HG03159 (cell line): ENCODE measurements at regions not wholly inside any gene's neighbourhood (a gene's known extent, or its start where the extent isn't known, plus 50 kb on each side); places are given as distances from the start of the nearest gene placed in this dataset.
"Not testable (repeated sequence)": the region's sequence is repeated elsewhere in the genome, so short reads cannot be mapped to it uniquely, and the experiment has no call there.

Experiments used
- ATAC-seq: cut with Tn5 transposase; IDR thresholded peaks from one replicate; pipeline ENCODE4 v1.9.1; 2021; ENCODE audit warnings: mild to moderate bottlenecking, moderate library complexity; ENCODE audit not compliant: unreplicated experiment

DNA sequence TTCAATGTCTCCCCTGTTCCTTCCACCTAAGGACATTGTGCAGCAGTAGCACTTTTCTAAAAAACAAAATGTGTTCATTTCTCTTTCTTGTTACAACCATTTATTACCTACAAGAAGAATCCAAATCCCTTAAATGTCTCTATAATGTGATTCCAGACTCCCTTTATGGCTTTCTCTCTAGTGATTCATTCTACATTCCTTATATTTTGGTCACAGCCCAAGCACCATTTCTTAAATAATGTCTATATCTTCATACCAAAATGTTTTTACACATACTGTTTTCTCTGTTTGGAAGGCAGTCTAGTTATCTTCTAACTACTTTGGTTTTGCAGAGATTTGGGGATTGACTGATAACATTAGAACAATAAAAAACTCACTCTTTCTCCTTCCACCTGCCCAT is 1037.3 kb upstream of the FLRT2 start:
- ATAC-seq = no peak

DNA sequence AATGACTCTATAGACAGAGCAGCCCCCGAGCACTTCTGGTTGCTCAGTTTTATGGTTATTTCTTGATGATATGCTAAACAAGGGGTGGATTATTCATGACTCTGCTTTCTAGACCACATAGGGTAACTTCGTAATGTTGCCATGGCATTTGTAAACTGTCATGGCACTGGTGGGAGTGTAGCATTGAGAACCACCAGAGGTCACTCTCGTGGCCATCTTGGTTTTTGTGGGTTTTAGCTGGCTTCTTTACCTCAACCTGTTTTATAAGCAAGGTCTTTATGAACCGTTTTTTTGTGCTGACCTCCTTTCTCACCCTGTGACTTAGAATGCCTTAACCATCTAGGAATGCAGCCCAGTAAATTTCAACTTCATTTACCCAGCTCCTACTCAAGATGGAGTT is 1036.2 kb upstream of the FLRT2 start:
- ATAC-seq = no peak

DNA sequence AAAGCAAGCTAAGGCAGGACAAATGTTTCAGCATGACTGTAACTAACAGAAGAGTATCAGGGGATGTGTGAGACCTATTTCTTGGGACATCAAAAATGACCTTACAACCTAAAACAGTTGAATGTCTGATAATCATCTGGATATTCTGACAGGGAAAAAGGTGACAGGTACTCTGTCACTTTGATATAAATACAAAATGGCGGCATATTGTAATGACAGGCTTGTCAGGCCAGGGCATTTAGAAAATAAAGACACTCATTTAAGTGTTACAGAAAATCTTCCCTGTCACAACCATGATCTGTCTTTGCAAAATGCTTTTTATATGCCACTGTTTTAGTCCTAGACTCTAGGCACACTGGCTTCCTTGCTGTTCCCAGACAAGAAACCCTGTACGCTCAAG is 1033.3 kb upstream of the FLRT2 start:
- ATAC-seq = no peak

DNA sequence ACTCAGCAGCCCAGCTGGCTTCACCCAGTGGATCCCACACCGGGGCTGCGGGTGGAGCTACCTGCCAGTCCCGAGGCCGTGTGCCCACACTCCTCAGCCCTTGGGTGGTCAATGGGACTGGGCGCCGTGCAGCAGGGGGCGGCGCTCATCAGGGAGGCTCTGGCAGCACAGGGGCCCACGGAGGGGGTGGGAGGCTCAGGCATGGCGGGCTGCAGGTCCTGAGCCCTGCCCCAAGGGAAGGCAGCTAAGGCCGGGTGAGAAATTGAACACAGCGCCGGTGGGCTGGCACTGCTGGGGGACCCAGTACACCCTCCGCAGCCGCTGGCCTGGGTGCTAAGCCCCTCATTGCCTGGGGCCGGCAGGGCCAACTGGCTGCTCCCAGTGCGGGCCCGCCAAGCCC is 1017.1 kb upstream of the FLRT2 start:
- not testable (repeated sequence) for ATAC-seq

DNA sequence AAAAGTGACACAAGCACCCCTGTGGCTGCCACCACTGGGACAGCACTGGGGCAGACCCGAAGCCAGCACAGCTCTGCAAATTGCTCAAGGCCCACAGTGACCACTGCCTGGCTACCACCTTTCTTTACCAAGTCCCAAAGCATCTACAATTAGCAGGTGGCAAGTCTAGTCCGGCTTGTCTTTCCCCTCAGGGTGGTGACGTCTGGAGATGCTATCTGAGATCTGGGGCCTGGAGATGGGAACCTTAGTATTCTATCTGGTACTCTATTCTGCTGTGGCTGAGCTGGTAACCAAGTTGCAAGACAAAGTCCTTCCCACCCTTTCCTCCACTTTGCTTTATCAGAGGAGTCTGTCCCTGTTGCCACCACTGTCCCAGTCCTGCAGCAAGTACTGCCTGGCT is 1010.1 kb upstream of the FLRT2 start:
- no peak for ATAC-seq

DNA sequence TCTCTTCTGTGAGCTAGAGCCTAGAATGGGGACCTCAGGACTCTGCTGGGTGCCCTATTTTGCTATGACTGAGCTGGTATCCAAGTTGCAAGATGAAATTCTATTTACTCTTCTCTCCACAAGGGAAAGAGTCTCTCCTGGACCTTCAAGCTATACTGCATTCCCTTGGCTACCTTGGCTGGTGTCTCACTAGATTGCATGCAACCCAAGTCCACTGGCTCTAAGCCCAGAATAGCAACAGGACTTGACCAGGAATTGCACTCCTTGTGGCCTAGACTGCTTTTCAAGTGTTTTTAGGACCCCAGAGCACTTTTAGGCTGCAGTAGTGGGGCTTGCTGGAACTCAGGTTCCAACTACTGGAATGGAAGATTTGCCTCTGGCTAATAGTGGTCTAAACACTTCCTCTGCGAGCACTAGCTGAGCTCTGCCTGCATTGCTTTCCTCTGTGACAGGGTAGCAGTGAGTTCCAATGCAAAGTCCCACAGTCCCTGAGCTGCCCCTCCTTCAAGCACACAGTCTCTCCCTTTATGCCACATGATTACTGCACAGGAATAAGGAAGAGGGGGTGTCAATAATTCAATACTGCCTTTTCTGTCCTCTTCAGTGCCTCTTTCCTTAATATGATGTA is 1009.1 kb upstream of the FLRT2 start:
- ATAC-seq = no peak

DNA sequence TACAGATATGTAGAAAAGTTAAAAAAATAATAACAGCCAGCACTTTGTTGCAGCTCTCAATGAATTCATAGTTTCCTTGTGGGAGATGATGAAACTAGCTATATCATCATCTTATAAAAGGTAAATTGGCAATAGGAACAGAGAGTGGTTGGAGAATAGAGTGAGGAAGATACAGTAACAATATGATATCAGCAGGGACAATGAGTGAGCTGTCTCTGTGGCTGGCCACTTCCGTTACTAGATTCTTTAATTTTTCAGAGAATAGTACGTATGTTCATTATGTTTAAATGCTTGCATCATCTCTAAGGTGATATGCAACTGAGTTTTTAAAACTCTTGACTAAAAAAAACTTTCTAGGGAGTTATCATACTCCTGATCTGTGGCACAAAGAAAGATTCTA is 1006.2 kb upstream of the FLRT2 start:
- no peak for ATAC-seq

DNA sequence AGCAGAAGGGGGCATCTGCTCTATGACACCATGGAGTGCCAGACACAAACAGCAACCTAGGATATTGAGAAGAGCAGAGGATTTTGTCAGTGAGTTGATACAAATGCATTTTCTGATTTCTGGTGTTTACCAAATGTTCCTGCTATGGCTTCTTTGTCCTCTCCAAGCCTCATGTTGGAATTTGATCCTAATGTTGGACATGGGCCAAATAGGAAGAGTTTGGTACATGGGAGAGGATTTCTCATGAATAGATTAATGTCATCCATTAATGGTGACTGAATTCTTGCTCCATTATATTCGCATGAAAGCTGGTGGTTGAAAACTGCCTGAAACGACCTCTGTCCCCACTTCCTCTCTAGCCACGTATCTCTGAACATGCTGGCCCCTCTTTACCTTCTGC is 1002.2 kb upstream of the FLRT2 start:
- ATAC-seq = no peak

DNA sequence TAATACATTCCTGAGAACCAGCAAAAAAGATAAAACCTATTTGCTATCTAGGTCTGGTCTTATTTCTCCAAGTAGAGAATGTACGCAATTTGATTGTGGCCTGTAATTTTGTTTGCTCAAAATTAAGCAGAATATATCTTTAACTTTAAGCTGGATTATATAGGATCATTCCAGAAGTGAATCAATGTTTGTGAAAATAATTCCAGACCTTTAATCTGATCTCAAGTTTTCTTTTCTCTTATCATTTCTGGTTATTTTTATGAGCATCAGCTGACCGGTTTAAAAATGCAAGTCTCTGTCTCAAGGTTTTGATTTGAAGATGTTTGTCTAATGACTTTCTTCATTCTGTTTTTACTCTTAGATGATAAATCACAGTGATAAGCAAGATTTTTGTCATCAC is 997.9 kb upstream of the FLRT2 start:
- no peak for ATAC-seq

DNA sequence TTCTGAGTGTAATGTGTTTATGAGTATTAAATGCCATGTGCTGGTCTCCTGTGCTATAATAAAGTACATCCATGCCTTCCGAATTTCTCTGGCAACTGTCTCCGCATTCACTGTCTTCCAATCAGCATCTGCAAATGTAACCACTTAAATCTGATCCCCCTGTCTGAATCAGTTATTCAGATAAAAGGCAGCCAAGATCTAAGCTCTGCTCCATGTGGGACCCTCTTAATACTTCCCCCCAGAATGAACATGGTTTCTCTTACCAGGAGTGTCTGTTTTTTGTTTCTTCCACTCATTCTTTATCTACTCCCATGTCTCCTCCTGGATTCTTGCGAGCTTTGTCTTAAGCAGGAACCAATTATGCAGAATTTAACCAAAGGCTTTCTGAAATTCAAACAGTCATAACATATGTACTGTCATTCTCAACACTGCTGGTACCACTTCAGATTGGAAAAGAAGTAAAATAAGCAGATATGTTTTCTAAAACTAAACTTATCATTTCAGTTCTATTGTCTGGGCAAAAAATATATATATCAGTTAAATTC is 996.7 kb upstream of the FLRT2 start:
- ATAC-seq = no peak

DNA sequence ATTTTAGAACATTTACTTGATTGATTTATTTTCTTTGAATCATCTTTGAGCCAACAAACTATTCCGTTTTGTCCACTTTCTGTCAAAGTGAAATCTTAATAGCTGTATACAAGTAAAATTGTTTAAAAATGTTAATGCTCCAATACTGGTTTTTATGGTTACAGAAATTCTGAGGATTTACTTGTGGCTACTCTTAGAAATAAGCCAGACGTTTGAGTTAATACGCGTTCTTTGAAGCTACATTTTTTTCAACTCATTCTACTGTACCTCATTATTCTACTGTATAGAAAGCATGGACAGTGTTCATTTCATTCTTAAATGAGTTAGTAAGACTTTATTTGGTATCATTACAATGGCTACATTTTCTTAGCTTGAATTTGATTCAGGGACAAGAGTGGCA is 996.2 kb upstream of the FLRT2 start:
- ATAC-seq = no peak

DNA sequence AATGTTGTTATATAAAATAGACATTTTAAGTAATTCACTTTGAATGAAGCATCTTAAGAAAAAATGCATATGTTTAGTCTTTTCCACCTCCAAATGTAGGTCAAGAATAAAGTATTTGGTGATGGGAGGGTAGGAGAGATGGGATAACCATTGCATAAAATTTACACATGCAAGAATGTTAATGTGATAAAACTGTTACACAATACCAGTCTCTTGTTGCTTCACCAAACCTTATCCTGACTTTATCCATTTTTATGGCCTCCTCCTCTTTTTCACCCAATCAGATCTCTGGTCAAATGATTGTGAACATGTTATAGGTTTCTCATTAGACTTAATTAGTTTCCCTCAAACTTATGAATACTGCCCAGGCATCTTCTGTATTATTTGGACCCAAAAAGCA is 994.5 kb upstream of the FLRT2 start:
- ATAC-seq = no peak

DNA sequence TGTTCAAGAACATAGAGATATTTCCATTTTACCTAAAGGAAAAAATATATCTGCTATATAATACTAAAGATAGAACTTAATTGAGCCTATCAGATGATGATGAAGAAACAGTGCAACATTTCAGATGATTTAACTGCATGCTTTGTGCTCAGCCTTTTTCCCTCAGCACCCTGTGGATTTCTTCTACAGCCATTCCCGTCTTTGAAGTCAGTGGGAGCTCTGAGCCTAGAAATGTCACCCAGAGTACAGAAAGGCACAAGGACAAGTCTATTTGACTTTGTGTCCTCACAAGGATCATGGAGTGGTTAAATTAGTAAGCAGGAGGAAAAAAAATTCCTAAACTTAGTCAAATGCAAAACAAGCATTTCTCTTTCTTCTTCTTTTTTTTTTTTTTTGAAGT is 994.0 kb upstream of the FLRT2 start:
- no peak for ATAC-seq

DNA sequence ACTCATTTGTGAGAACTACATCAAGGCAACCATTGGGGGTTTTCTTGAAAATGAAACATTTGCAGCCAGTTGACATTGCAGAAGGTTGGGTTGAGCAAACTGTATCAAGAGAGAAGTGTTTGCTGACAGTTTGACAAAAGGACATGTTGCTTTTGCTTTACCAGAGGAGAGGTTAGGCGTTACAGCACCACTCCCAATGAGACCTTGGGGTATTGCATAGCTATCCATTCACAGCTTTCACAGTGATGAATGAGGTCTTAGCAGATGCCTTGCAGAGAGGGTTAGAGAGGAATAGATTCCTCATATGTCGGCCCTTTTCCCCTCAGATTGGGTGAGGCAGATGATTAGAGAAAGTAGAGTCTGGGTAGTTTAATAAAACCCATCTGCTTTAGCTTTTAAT is 988.9 kb upstream of the FLRT2 start:
- ATAC-seq = no peak

DNA sequence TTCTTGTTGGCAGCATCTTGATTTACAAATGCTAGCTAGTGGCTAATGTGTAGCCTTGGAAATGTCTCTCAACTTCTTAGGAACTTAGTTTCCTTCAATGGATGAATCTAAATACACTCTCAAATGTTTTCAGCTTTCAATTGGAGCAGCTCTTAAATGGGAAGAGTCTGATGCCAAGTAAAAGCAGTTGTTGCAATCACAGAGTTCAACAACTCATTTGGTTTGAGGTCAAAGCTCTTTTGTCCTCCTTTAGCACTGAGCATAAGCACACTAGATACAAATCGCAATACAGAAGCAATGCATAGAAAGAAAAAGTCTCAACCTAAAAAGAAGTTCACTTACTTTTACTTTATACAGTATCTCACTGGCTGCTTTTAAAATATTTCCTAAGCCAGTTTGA is 986.1 kb upstream of the FLRT2 start:
- no peak for ATAC-seq

DNA sequence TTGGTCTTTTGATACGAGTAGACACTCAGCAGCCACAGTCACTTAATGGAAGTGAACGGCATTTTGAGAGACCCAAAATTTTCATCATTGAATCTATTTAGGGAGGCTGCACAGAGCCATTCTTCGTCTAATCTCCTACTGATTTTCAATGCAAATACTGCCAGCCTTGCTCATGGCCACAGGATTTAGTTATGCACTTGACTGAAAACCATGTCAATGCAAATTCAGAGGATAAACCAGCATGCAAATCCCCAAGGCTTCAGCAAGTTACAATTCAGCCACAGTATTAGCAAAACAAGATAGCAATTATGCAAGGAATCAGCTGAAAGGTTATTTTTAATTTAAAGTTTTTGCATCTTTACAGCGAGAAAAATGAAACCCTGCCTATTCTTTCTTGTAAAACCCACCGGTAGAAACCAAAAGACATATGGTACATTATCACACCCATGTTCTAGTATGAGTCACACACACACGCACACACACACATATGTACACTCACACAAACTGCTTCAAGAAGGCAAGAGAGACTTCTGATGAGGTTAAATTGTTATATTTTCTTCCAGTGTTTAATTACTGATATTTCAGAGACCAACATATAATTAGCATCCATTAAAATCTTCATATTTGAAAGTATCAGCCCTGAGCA is 985.3 kb upstream of the FLRT2 start:
- ATAC-seq = no peak

DNA sequence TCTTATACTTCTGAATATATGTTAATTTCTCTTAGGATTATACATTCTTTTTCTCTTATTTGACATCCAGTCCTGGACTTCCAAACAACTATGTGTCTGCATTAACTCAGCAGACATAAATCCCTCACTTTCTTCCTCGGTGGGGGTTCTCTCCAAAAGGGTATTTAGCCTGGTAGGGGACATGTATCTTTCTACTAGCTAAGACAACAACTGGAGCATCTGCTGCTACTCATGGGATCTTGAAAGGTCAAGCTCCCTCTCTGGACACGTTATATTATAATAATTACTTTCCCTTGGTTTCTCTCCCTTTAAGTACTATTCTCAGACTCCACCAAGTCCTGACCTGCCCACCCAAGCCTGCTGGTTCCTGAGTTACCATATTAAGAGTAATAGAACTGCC is 983.7 kb upstream of the FLRT2 start:
- no peak for ATAC-seq

DNA sequence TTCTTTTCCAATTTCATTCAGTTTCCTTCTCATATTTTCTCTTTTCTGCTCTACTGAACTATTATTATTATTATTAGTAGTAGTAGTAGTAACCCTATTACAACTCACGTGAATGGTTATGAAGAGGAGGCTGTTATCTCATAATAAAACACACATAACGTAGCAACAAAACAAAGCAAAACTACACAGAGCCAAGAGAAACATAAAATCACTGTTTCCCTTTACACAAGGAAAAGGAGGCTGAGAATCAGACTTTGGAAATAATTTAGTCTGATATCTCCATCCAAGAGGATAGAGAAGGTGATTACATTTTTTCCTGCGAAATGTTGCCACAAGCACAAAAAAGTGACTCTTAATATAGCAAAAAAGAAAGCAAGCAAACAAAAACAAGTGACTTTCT is 975.8 kb upstream of the FLRT2 start:
- ATAC-seq = no peak

DNA sequence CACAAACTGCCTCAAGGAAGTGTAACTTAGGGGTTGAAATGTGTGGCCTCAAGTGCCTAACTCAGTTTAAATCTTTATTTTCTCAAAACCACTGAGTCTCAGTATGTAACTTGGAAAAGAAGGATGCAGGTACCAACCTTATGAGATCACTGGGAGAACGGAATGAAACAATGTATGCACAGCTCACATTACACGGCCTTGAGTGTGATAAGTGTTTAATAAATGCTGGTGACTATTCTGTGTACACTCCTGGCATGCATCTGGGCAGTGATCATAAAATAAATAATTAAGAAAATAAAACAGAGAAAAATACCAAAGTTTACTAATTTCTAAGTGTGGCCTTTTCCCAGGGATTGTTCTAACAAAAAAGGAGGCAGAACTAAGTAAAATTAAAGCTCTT is 974.5 kb upstream of the FLRT2 start:
- ATAC-seq = no peak

DNA sequence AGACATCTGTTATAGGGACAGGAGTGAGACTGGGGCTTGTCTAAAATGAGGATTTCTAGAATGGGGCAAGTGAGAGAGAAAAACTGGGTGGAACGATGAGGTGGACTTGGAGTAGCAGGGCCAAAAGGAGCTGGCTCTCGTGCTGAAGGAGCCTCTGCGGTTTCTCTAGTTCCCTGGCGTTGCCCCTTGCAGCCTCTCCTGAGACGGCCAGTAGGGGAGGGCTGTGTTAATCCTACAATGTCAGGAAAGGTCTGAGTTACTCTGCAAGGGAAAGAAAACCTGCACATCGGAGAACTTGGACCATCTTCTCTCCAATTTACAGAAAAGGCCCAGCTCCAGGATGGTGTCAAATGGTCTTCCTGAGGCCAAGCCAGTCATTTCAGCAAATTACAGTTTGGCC is 963.8 kb upstream of the FLRT2 start:
- ATAC-seq = no peak

DNA sequence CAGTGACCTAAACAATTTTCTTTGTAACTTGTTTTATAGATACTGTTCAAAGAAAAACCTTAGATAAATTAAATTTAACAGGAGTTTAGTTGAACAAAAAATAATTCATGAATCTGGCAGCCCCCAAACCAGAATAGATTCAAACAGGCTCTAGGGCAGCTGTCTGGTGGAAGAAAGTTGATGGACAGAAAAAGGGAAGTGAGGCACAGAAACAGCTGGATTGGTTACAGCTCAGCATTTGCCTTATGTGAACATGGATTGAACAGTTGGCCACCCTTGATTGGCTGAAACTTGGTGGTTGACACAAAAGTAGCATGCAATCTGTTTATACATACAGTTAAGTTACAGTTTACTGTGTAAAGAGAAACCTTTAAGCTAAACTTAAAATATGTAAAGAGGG is 954.3 kb upstream of the FLRT2 start:
- ATAC-seq = no peak

DNA sequence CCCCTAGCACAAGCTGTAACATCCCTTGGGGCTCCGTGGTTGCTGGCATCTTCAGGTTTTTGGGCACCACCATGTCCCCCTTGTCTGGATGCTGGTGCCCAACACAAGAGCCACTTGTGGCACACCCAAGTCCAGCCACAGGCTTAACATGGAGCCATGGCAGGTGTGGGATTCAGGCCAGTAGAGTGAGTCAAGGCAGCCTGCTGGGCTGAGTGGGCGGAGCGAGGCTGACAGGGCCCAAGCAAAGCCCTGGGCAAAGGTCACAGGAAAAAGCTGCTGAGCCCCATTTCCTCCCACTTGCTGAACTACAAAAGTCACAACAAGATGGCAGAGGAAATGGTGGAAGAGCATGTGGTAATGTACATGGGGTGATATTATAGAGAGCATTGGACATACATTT is 950.7 kb upstream of the FLRT2 start:
- no peak for ATAC-seq

DNA sequence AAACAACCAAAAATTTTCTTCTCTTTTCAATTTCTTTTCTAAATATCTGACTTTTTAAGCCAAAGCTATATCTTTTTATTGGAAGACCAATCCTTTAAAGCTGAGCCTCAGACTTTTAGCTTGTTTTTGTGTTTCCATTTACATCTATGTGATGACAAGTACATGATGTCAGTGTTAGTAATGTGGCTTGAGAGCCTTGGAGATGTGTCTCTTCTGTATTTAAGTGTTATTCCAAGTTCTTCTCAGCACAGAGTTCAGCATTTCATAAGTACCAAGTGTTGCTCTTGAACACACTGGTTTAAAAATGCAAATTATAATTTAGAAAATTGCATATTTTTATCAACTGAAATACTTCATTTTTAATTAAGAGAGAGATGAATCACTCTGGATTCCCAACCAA is 948.9 kb upstream of the FLRT2 start:
- ATAC-seq = no peak
